ENCODE measurements at regions not wholly inside any gene's neighbourhood (a gene's known extent, or its start where the extent isn't known, plus 50 kb on each side); places are given as distances from the start of the nearest gene placed in this dataset.

- TF ChIP-seq CTCF (IDR thresholded peaks at IDR 0.05; ENCODE audit: insufficient read depth, low read length, poor library complexity, severe bottlenecking) (no peak), EZH2phosphoT487 (conservative IDR thresholded peaks at IDR 0.05; ENCODE audit: low read length) (no peak)
These were observed 83.7 kb downstream of the BOD1 start for GRCh38 chr5:173532689-173533250.

Measured in SU-DHL-6 (cell line).